IMR-90 (cell line): ENCODE measurements at regions not wholly inside any gene's neighbourhood (a gene's known extent, or its start where the extent isn't known, plus 50 kb on each side); places are given as distances from the start of the nearest gene placed in this dataset.

Experiments used
- ATAC-seq: fragments of 200-7000 bp; cut with Tn5 transposase; 2 replicates; pipeline ENCODE4 v1.9.1; 2020; ENCODE audit warnings: low read depth, mild to moderate bottlenecking, moderate library complexity
- BruUV-seq: library from RNA; stranded (reverse); fragments of 400-500 nt; replicated peaks from 2 replicates; lab custom pipeline; 2021; lab: Mats Ljungman, UMichigan
- CTCF ChIA-PET: fragments of 300-600 bp; formaldehyde crosslinking; extraction: SDS; loops from one replicate; lab custom pipeline; 2021; ENCODE audit warnings: antibody characterized with exemption; lab: Yijun Ruan, JAX
- POLR2A ChIA-PET: fragments of 300-600 bp; sonication (Branson Sonifier 250); formaldehyde crosslinking; loops from one replicate; lab custom pipeline; 2022; ENCODE audit warnings: antibody characterized with exemption; ENCODE audit not compliant: unreplicated experiment; lab: Charles Lee
- DNase-seq: peaks from one replicate; pipeline ENCODE4 v3.0.0; 2013
- H2AFZ ChIP-seq: replicated peaks from 2 replicates; pipeline ENCODE3; 2013; ENCODE audit warnings: low read length, mild to moderate bottlenecking; ENCODE audit not compliant: poor library complexity
- H2AK5ac ChIP-seq: 2 replicates; pipeline ENCODE4 v1.6.1; 2013; ENCODE audit warnings: low read depth, low read length, inconsistent platforms
- H2AK9ac ChIP-seq: replicated peaks from 2 replicates; pipeline ENCODE3; 2013; ENCODE audit warnings: mild to moderate bottlenecking, low read depth, low read length, moderate library complexity; ENCODE audit not compliant: poor library complexity
- H2BK120ac ChIP-seq: 2 replicates; pipeline ENCODE4 v1.6.1; 2013; ENCODE audit warnings: low read depth, low read length, inconsistent platforms
- H2BK15ac ChIP-seq: 3 replicates; pipeline ENCODE4 v1.6.1; 2013; ENCODE audit warnings: low read depth, low read length, inconsistent platforms
- H2BK20ac ChIP-seq: 2 replicates; pipeline ENCODE4 v1.6.1; 2013; ENCODE audit warnings: low read depth, mild to moderate bottlenecking, inconsistent platforms, low read length, moderate library complexity
- H2BK5ac ChIP-seq: 2 replicates; pipeline ENCODE4 v1.6.1; 2013; ENCODE audit warnings: mild to moderate bottlenecking, low read depth, low read length, inconsistent platforms; ENCODE audit not compliant: poor library complexity, severe bottlenecking
- H3K14ac ChIP-seq: replicated peaks from 2 replicates; pipeline ENCODE4 v1.6.1; 2013; ENCODE audit warnings: low read depth, low read length, inconsistent platforms
- H3K18ac ChIP-seq: 2 replicates; pipeline ENCODE4 v1.6.1; 2013; ENCODE audit warnings: low read depth, low read length, control low read depth
- H3K23ac ChIP-seq: 2 replicates; pipeline ENCODE4 v1.6.1; 2013; ENCODE audit warnings: low read depth, low read length, inconsistent platforms
- H3K27ac ChIP-seq: 2 replicates; pipeline ENCODE4 v1.5.1; 2013; ENCODE audit warnings: mild to moderate bottlenecking, control low read depth, low read length; ENCODE audit not compliant: insufficient read depth
- H3K27me3 ChIP-seq: 2 replicates; pipeline ENCODE4 v1.6.1; 2013; ENCODE audit warnings: low read length; ENCODE audit not compliant: control insufficient read depth, insufficient read depth
- H3K36me3 ChIP-seq: 2 replicates; pipeline ENCODE4 v1.6.1; 2013; ENCODE audit warnings: low read length, mixed read lengths; ENCODE audit not compliant: control insufficient read depth, insufficient read depth
- H3K4ac ChIP-seq: 2 replicates; pipeline ENCODE4 v1.6.1; 2013; ENCODE audit warnings: low read depth, low read length, inconsistent platforms
- H3K4me1 ChIP-seq: 2 replicates; pipeline ENCODE4 v1.6.1; 2013; ENCODE audit warnings: low read length, mixed read lengths; ENCODE audit not compliant: control insufficient read depth, insufficient read depth
- H3K4me2 ChIP-seq: 2 replicates; pipeline ENCODE4 v1.6.1; 2013; ENCODE audit warnings: low read depth, mild to moderate bottlenecking, control low read depth, low read length, moderate library complexity
- H3K4me3 ChIP-seq: 2 replicates; pipeline ENCODE4 v1.5.1; 2013; ENCODE audit warnings: low read depth, mild to moderate bottlenecking, control low read depth, low read length, moderate library complexity; ENCODE audit not compliant: insufficient read depth
- H3K56ac ChIP-seq: 2 replicates; pipeline ENCODE4 v1.6.1; 2013; ENCODE audit warnings: low read length, inconsistent platforms; ENCODE audit not compliant: insufficient read depth; ENCODE audit errors: extremely low read depth
- H3K79me1 ChIP-seq, 2 experiments: 2 replicates each; pipeline ENCODE4 v1.6.1; 2013; ENCODE audit warnings: low read length in 2 of 2, inconsistent platforms in 1 of 2, low read depth in 1 of 2
- H3K9ac ChIP-seq: 2 replicates; pipeline ENCODE4 v1.6.1; 2013; ENCODE audit warnings: low read depth, low read length, control low read depth
- H3K9me1 ChIP-seq: 2 replicates; pipeline ENCODE4 v1.6.1; 2013; ENCODE audit warnings: low read length, inconsistent platforms; ENCODE audit not compliant: insufficient read depth
- H3K9me3 ChIP-seq: 2 replicates; pipeline ENCODE4 v1.6.1; 2013; ENCODE audit warnings: low read length; ENCODE audit not compliant: control insufficient read depth, insufficient read depth
- H4K20me1 ChIP-seq: 2 replicates; pipeline ENCODE4 v1.6.1; 2013; ENCODE audit warnings: low read length, inconsistent platforms; ENCODE audit not compliant: insufficient read depth
- H4K5ac ChIP-seq: 2 replicates; pipeline ENCODE4 v1.6.1; 2013; ENCODE audit warnings: mild to moderate bottlenecking, low read depth, low read length, control low read depth
- H4K8ac ChIP-seq, 2 experiments: 2 replicates each; pipeline ENCODE4 v1.6.1; 2013; ENCODE audit warnings: low read depth in 2 of 2, low read length in 2 of 2, control low read depth in 1 of 2, inconsistent platforms in 1 of 2
- H4K91ac ChIP-seq: 2 replicates; pipeline ENCODE4 v1.6.1; 2013; ENCODE audit warnings: low read depth, low read length, inconsistent platforms; ENCODE audit not compliant: insufficient read depth
- BHLHE40 ChIP-seq: fragments of 150-350 bp; IDR thresholded peaks from 2 replicates; pipeline ENCODE4 v1.6.1; 2016; ENCODE audit warnings: mild to moderate bottlenecking, low read depth, low read length
- CEBPB ChIP-seq: IDR thresholded peaks from 2 replicates; pipeline ENCODE4 v1.6.1; 2012; ENCODE audit warnings: low read depth, low read length, improper control_type of control experiment
- CHD1 ChIP-seq: IDR thresholded peaks from 2 replicates; pipeline ENCODE4 v1.6.1; 2012; ENCODE audit warnings: low read depth, low read length, improper control_type of control experiment
- CTCF ChIP-seq: conservative IDR thresholded peaks from 2 replicates; pipeline ENCODE4 v1.5.1; 2012; ENCODE audit warnings: mild to moderate bottlenecking, low read depth, low read length, improper control_type of control experiment
- ELK1 ChIP-seq: fragments of 150-350 bp; IDR thresholded peaks from 2 replicates; pipeline ENCODE4 v1.6.1; 2016; ENCODE audit warnings: low read depth, mild to moderate bottlenecking, low read length, moderate library complexity, borderline replicate concordance
- FOS ChIP-seq: fragments of 150-350 bp; IDR thresholded peaks from 2 replicates; pipeline ENCODE4 v1.6.1; 2016; ENCODE audit warnings: low read depth, low read length
- MAFK ChIP-seq: IDR thresholded peaks from 2 replicates; pipeline ENCODE4 v1.6.1; 2012; ENCODE audit warnings: low read depth, low read length, improper control_type of control experiment
- MAZ ChIP-seq: IDR thresholded peaks from 2 replicates; pipeline ENCODE4 v1.6.1; 2012; ENCODE audit warnings: low read depth, mild to moderate bottlenecking, low read length, improper control_type of control experiment, moderate library complexity, borderline replicate concordance
- MXI1 ChIP-seq: IDR thresholded peaks from 2 replicates; pipeline ENCODE4 v1.6.1; 2012; ENCODE audit warnings: low read depth, mild to moderate bottlenecking, low read length, moderate library complexity, borderline replicate concordance
- NFE2L2 ChIP-seq: fragments of 150-350 bp; IDR thresholded peaks from 2 replicates; pipeline ENCODE4 v1.6.1; 2016; ENCODE audit warnings: low read depth, mild to moderate bottlenecking, low read length
- POLR2A ChIP-seq: IDR thresholded peaks from 2 replicates; pipeline ENCODE4 v1.6.1; 2012; ENCODE audit warnings: mild to moderate bottlenecking, low read depth, low read length
- RAD21 ChIP-seq: IDR thresholded peaks from 2 replicates; pipeline ENCODE4 v1.6.1; 2012; ENCODE audit warnings: low read length, improper control_type of control experiment
- RCOR1 ChIP-seq: IDR thresholded peaks from 2 replicates; pipeline ENCODE4 v1.6.1; 2012; ENCODE audit warnings: mild to moderate bottlenecking, low read length, improper control_type of control experiment; ENCODE audit not compliant: insufficient replicate concordance
- RFX5 ChIP-seq: IDR thresholded peaks from 2 replicates; pipeline ENCODE4 v1.8.0; 2012; ENCODE audit warnings: low read depth, mild to moderate bottlenecking, low read length, moderate library complexity
- SMC3 ChIP-seq: fragments of 150-350 bp; IDR thresholded peaks from 2 replicates; pipeline ENCODE4 v1.6.1; 2016; ENCODE audit warnings: low read depth, mild to moderate bottlenecking, antibody characterized with exemption, low read length, moderate library complexity
- USF2 ChIP-seq: fragments of 150-350 bp; IDR thresholded peaks from 2 replicates; pipeline ENCODE4 v1.6.1; 2017; ENCODE audit warnings: mild to moderate bottlenecking, antibody characterized with exemption, low read length, low read depth
- WGBS, 2 experiments: methylation state at CpG; one replicate each; pipeline versions ENCODE4 v1.1.5 to v1.1.7; 2013; ENCODE audit warnings: missing lambda C conversion rate in 2 of 2; ENCODE audit not compliant: insufficient read length in 1 of 2; ENCODE audit errors: extremely low coverage in 2 of 2; 5-methylcytosine and 5-hydroxymethylcytosine counted together
- dilution Hi-C: fragments of 300-500 bp; cut with HindIII; formaldehyde crosslinking; loops from one replicate; pipeline ENCODE4 v1.14.3; 2018; ENCODE audit warnings: low sequenced_read_pairs; ENCODE audit not compliant: unreplicated experiment
- in situ Hi-C: fragments of 300-500 bp; cut with MboI; formaldehyde crosslinking; loops from 3 replicates; pipeline ENCODE4 v1.14.3; 2019; ENCODE audit warnings: low sequenced_read_pairs, inconsistent platforms, mixed read lengths
- intact Hi-C: fragments of 100-400 bp; cut with micrococcal nuclease; formaldehyde crosslinking; loops from 2 replicates; pipeline ENCODE4 v1.10.0; 2022

- no peak for DNase-seq
- no peak overlapping the region for H2BK120ac ChIP-seq
- no peak overlapping the region for H3K56ac ChIP-seq
- H2BK15ac ChIP-seq = no peak overlapping the region
- H4K5ac ChIP-seq = no peak overlapping the region
- dilution Hi-C loops = no loop called here
- POLR2A ChIA-PET = no interaction called here
- H3K9me3 ChIP-seq = no peaks in the 10 kb centered on the region
- no peak overlapping the region for H3K14ac ChIP-seq
- no peaks in the 10 kb centered on the region for H3K4me1 ChIP-seq
- no peaks in the 10 kb centered on the region for H3K36me3 ChIP-seq
- no peak overlapping the region for H3K4me2 ChIP-seq
- H4K8ac ChIP-seq = no peak overlapping the region
- in situ Hi-C loops = no loop called here
- no peak overlapping the region for H2AK9ac ChIP-seq
- H3K9ac ChIP-seq = no peak overlapping the region
- no peak overlapping the region for H3K18ac ChIP-seq
- no peak overlapping the region for H2BK20ac ChIP-seq
- H3K27me3 ChIP-seq = no peaks in the 10 kb centered on the region
- H3K27ac ChIP-seq = no peak overlapping the region
- H4K91ac ChIP-seq = no peak overlapping the region
- no peak overlapping the region for H3K4ac ChIP-seq
- no peaks in the 10 kb centered on the region for H3K79me1 ChIP-seq
- no peak overlapping the region for H3K4me3 ChIP-seq
- no TSS peak for BruUV-seq
- no peak for TF ChIP-seq NFE2L2
- no peak for TF ChIP-seq MAZ
- TF ChIP-seq CHD1 = no peak
- no peak for TF ChIP-seq FOS
- TF ChIP-seq POLR2A = no peak
- no peak for TF ChIP-seq SMC3
- no peak for TF ChIP-seq CEBPB
- no peak for TF ChIP-seq MXI1
- TF ChIP-seq CTCF = no peak
- TF ChIP-seq RFX5 = no peak
- no peak for TF ChIP-seq MAFK
- no peak for TF ChIP-seq USF2
- no peak for TF ChIP-seq BHLHE40
- TF ChIP-seq RCOR1 = no peak
- TF ChIP-seq RAD21 = no peak
- TF ChIP-seq ELK1 = no peak
- no peaks in the 10 kb centered on the region for H3K9me1 ChIP-seq
- H2AK5ac ChIP-seq = no peak overlapping the region
- CTCF ChIA-PET = no interaction called here
- no peak overlapping the region for H2AFZ ChIP-seq
- intact Hi-C loops = no loop called here
- no peak for ATAC-seq
- no peak overlapping the region for H2BK5ac ChIP-seq
- no CpG with 5 or more reads among the region's 1 CpG for WGBS, 2 experiments
- no peak overlapping the region for H3K23ac ChIP-seq
- H4K20me1 ChIP-seq = no peaks in the 10 kb centered on the region
Measured at GRCh38 chr4:66667249-66667648, 878.1 kb downstream of the CENPC start.
